Trophoblast cell (in vitro differentiated cells and primary cell): ENCODE measurements at regions not wholly inside any gene's neighbourhood (a gene's known extent, or its start where the extent isn't known, plus 50 kb on each side); places are given as distances from the start of the nearest gene placed in this dataset.

Experiments used
- DNase-seq, 2 donors: peaks; one replicate each; pipeline ENCODE4 v3.0.0-alpha.2; 2016
- H2AFZ ChIP-seq: 2 replicates; pipeline ENCODE4 v1.6.1; 2013; ENCODE audit warnings: low read length, moderate library complexity, mild to moderate bottlenecking; ENCODE audit not compliant: insufficient read depth, poor library complexity
- H2AK5ac ChIP-seq: 2 replicates; pipeline ENCODE4 v1.6.1; 2013; ENCODE audit warnings: mild to moderate bottlenecking, low read length
- H2BK120ac ChIP-seq: 2 replicates; pipeline ENCODE4 v1.6.1; 2013; ENCODE audit warnings: low read length, mild to moderate bottlenecking, moderate library complexity; ENCODE audit not compliant: insufficient read depth, poor library complexity
- H2BK12ac ChIP-seq: 2 replicates; pipeline ENCODE4 v1.6.1; 2013; ENCODE audit warnings: mild to moderate bottlenecking, low read length, moderate library complexity
- H2BK5ac ChIP-seq: 2 replicates; pipeline ENCODE4 v1.6.1; 2013; ENCODE audit warnings: low read length, low read depth, moderate library complexity, mild to moderate bottlenecking; ENCODE audit not compliant: poor library complexity
- H3K14ac ChIP-seq: 2 replicates; pipeline ENCODE4 v1.6.1; 2013; ENCODE audit warnings: mild to moderate bottlenecking, low read length
- H3K18ac ChIP-seq: 2 replicates; pipeline ENCODE4 v1.6.1; 2013; ENCODE audit warnings: mild to moderate bottlenecking, low read length
- H3K23ac ChIP-seq: 2 replicates; pipeline ENCODE4 v1.6.1; 2013; ENCODE audit warnings: low read length
- H3K27ac ChIP-seq: 2 replicates; pipeline ENCODE4 v1.5.1; 2013; ENCODE audit warnings: low read depth, mild to moderate bottlenecking, inconsistent platforms, low read length, moderate library complexity
- H3K27me3 ChIP-seq: 2 replicates; pipeline ENCODE4 v1.6.1; 2013; ENCODE audit warnings: inconsistent platforms, mild to moderate bottlenecking, low read length, moderate library complexity; ENCODE audit not compliant: insufficient read depth
- H3K36me3 ChIP-seq, 2 experiments: 1 replicate in 1 of 2; 2 replicates in 1 of 2; pipeline ENCODE4 v1.6.1; 2013; ENCODE audit warnings: low read length in 2 of 2, mild to moderate bottlenecking in 2 of 2, moderate library complexity in 1 of 2; ENCODE audit not compliant: insufficient read depth in 2 of 2, control insufficient read depth in 1 of 2
- H3K4ac ChIP-seq: 2 replicates; pipeline ENCODE4 v1.6.1; 2013; ENCODE audit warnings: low read depth, mild to moderate bottlenecking, low read length, moderate library complexity
- H3K4me1 ChIP-seq, 2 experiments: 1 replicate in 1 of 2; 2 replicates in 1 of 2; pipeline ENCODE4 v1.6.1; 2013; ENCODE audit warnings: low read length in 2 of 2, mild to moderate bottlenecking in 2 of 2, moderate library complexity in 1 of 2; ENCODE audit not compliant: insufficient read depth in 2 of 2, control insufficient read depth in 1 of 2
- H3K4me2 ChIP-seq: 2 replicates; pipeline ENCODE4 v1.6.1; 2013; ENCODE audit warnings: inconsistent platforms, mild to moderate bottlenecking, low read length, moderate library complexity
- H3K4me3 ChIP-seq: 2 replicates; pipeline ENCODE4 v1.5.1; 2013; ENCODE audit warnings: mild to moderate bottlenecking, low read depth, low read length, inconsistent platforms
- H3K79me1 ChIP-seq: one replicate; pipeline ENCODE4 v1.6.1; 2013; ENCODE audit warnings: low read length
- H3K79me2 ChIP-seq: 2 replicates; pipeline ENCODE4 v1.6.1; 2013; ENCODE audit warnings: low read length, mild to moderate bottlenecking; ENCODE audit not compliant: control insufficient read depth, insufficient read depth, poor library complexity
- H3K9ac ChIP-seq: 2 replicates; pipeline ENCODE4 v1.6.1; 2013; ENCODE audit warnings: mild to moderate bottlenecking, low read length
- H3K9me3 ChIP-seq: 2 replicates; pipeline ENCODE4 v1.6.1; 2013; ENCODE audit warnings: low read depth, mild to moderate bottlenecking, control low read depth, inconsistent platforms, low read length; ENCODE audit not compliant: insufficient read depth
- H4K12ac ChIP-seq: 2 replicates; pipeline ENCODE4 v1.6.1; 2013; ENCODE audit warnings: low read depth, mild to moderate bottlenecking, low read length, moderate library complexity
- H4K8ac ChIP-seq: 2 replicates; pipeline ENCODE4 v1.6.1; 2013; ENCODE audit warnings: low read depth, mild to moderate bottlenecking, low read length, moderate library complexity
- H4K91ac ChIP-seq: one replicate; pipeline ENCODE4 v1.6.1; 2013; ENCODE audit warnings: low read depth, mild to moderate bottlenecking, low read length, moderate library complexity
- WGBS: extraction: QIAGEN DNeasy Blood & Tissue Kit; methylation state at CpG from one replicate; pipeline ENCODE4 v1.1.7; 2013; ENCODE audit warnings: missing lambda C conversion rate; ENCODE audit not compliant: insufficient read length, insufficient coverage; ENCODE audit errors: extremely low coverage; 5-methylcytosine and 5-hydroxymethylcytosine counted together

GRCh38 chr6:96465321-96465903 is 56.2 kb upstream of the UFL1 start:
- Histone ChIP-seq H3K4me2 (no peak overlapping the region), H3K36me3 (no peaks in the 10 kb centered on the region), H4K12ac (no peak overlapping the region), H3K4ac (no peak overlapping the region), H2AFZ (no peak overlapping the region), H4K91ac (no peak overlapping the region), H3K79me2 (no peaks in the 10 kb centered on the region), H2AK5ac (no peak overlapping the region), H3K9ac (no peak overlapping the region), H3K79me1 (peaks cover 6% of the 10 kb centered on the region), H2BK5ac (no peak overlapping the region), H3K18ac (no peak overlapping the region), H4K8ac (no peak overlapping the region), H3K27me3 (no peaks in the 10 kb centered on the region), H3K27ac (no peak overlapping the region), H3K4me3 (no peak overlapping the region), H3K4me1 (peaks cover 2 to 4% of the 10 kb centered on the region in 2 experiments), H2BK12ac (no peak overlapping the region), H2BK120ac (no peak overlapping the region), H3K9me3 (no peaks in the 10 kb centered on the region), H3K23ac (no peak overlapping the region), H3K14ac (no peak overlapping the region)
- no CpG with 5 or more reads among the region's 3 CpGs for WGBS
- peak in 1 of 2 donors; percentile 18 for DNase-seq

- no peak overlapping the region for H2AK5ac ChIP-seq
- no peak overlapping the region for H2BK120ac ChIP-seq
- no peaks in the 10 kb centered on the region for H3K27me3 ChIP-seq
- H4K12ac ChIP-seq = no peak overlapping the region
- H2AFZ ChIP-seq = no peak overlapping the region
- no peak overlapping the region for H2BK12ac ChIP-seq
- H4K8ac ChIP-seq = no peak overlapping the region
- WGBS = no CpG with 5 or more reads among the region's 2 CpGs
- H3K79me2 ChIP-seq = no peaks in the 10 kb centered on the region
- DNase-seq = no peak
- H3K79me1 ChIP-seq = peaks cover 6% of the 10 kb centered on the region
- no peak overlapping the region for H3K4ac ChIP-seq
- no peak overlapping the region for H4K91ac ChIP-seq
- no peak overlapping the region for H3K27ac ChIP-seq
- no peak overlapping the region for H3K4me2 ChIP-seq
- no peak overlapping the region for H3K9ac ChIP-seq
- H3K9me3 ChIP-seq = no peaks in the 10 kb centered on the region
- no peak overlapping the region for H2BK5ac ChIP-seq
- H3K4me1 ChIP-seq = peaks cover 2 to 4% of the 10 kb centered on the region in 2 experiments
- no peaks in the 10 kb centered on the region for H3K36me3 ChIP-seq
- H3K4me3 ChIP-seq = no peak overlapping the region
- H3K14ac ChIP-seq = no peak overlapping the region
- no peak overlapping the region for H3K18ac ChIP-seq
- no peak overlapping the region for H3K23ac ChIP-seq
Observed at GRCh38 chr6:96466147-96466863, 55.3 kb upstream of the UFL1 start.

DNA sequence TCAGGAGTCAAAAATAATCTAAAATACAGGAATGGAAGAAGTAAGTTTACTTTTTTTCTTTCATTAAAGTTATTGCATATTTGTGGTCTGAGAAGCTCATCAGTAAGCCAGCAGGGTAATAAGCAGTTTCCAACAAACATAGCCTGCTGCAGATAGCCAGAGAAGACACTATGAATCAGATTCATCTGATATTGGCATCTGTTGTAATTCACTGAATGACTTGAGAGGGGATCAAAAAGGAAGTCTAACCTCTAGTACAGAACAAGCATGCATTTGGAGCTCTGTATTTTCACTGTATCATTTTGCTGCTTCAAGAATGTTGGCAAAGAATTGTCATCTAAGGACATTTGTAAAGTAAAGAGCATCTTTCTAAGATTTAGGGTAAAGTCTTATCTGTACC is 53.8 kb upstream of the UFL1 start:
- Histone ChIP-seq H3K4me1 (no peaks in the 10 kb centered on the region), H3K23ac (no peak overlapping the region), H3K9ac (no peak overlapping the region), H4K12ac (no peak overlapping the region), H3K36me3 (no peaks in the 10 kb centered on the region), H4K8ac (no peak overlapping the region), H3K79me2 (no peaks in the 10 kb centered on the region), H2AFZ (no peak overlapping the region), H2BK12ac (no peak overlapping the region), H3K27me3 (no peaks in the 10 kb centered on the region), H3K4me3 (no peak overlapping the region), H4K91ac (no peak overlapping the region), H3K79me1 (peaks cover 2% of the 10 kb centered on the region), H3K18ac (no peak overlapping the region), H3K4ac (no peak overlapping the region), H2BK120ac (no peak overlapping the region), H3K4me2 (no peak overlapping the region), H2BK5ac (no peak overlapping the region), H3K9me3 (no peaks in the 10 kb centered on the region), H3K27ac (no peak overlapping the region), H3K14ac (no peak overlapping the region), H2AK5ac (no peak overlapping the region)
- no peak for DNase-seq

GRCh38 chr6:96468281-96468680 is 53.3 kb upstream of the UFL1 start:
- no peak overlapping the region for H3K14ac ChIP-seq
- no peak overlapping the region for H4K12ac ChIP-seq
- DNase-seq = no peak
- H4K8ac ChIP-seq = no peak overlapping the region
- no peak overlapping the region for H3K4ac ChIP-seq
- no CpG with 5 or more reads among the region's 3 CpGs for WGBS
- H3K79me1 ChIP-seq = peaks cover 2% of the 10 kb centered on the region
- no peaks in the 10 kb centered on the region for H3K27me3 ChIP-seq
- H2AFZ ChIP-seq = no peak overlapping the region
- no peaks in the 10 kb centered on the region for H3K79me2 ChIP-seq
- no peak overlapping the region for H2BK120ac ChIP-seq
- no peak overlapping the region for H3K18ac ChIP-seq
- no peak overlapping the region for H4K91ac ChIP-seq
- H3K23ac ChIP-seq = no peak overlapping the region
- H3K4me1 ChIP-seq = no peaks in the 10 kb centered on the region
- no peak overlapping the region for H3K9ac ChIP-seq
- no peaks in the 10 kb centered on the region for H3K36me3 ChIP-seq
- H3K4me2 ChIP-seq = no peak overlapping the region
- peak overlapping the region; percentile 33 for H2BK5ac ChIP-seq
- no peak overlapping the region for H3K4me3 ChIP-seq
- H2AK5ac ChIP-seq = no peak overlapping the region
- H3K27ac ChIP-seq = no peak overlapping the region
- no peak overlapping the region for H2BK12ac ChIP-seq
- H3K9me3 ChIP-seq = no peaks in the 10 kb centered on the region
